Calu3 (cell line): ENCODE measurements at regions not wholly inside any gene's neighbourhood (a gene's known extent, or its start where the extent isn't known, plus 50 kb on each side); places are given as distances from the start of the nearest gene placed in this dataset.
"Not testable (repeated sequence)": the region's sequence is repeated elsewhere in the genome, so short reads cannot be mapped to it uniquely, and the experiment has no call there.

Experiments used
- BruUV-seq: library from RNA; stranded (reverse); fragments of 400-500 nt; replicated peaks from 2 replicates; lab custom pipeline; 2021; lab: Mats Ljungman, UMichigan
- CTCF ChIA-PET: fragments of 300-600 bp; sonication (Branson Sonifier 250); formaldehyde crosslinking; loops from one replicate; lab custom pipeline; 2022; ENCODE audit warnings: antibody characterized with exemption; lab: Charles Lee
- DNase-seq: peaks from one replicate; pipeline ENCODE4 v3.0.0; 2022
- H3K27ac Mint-ChIP-seq: one replicate; pipeline ENCODE4 v1.8.0; 2022; ENCODE audit warnings: mixed read lengths; ENCODE audit not compliant: unreplicated experiment
- H3K27me3 Mint-ChIP-seq: one replicate; pipeline ENCODE4 v1.8.0; 2022; ENCODE audit warnings: mixed read lengths; ENCODE audit not compliant: unreplicated experiment
- H3K36me3 Mint-ChIP-seq: one replicate; pipeline ENCODE4 v1.8.0; 2022; ENCODE audit warnings: mild to moderate bottlenecking, moderate library complexity, mixed read lengths; ENCODE audit not compliant: insufficient read depth, unreplicated experiment
- H3K4me1 Mint-ChIP-seq: one replicate; pipeline ENCODE4 v1.8.0; 2022; ENCODE audit warnings: mild to moderate bottlenecking, low read depth, mixed read lengths; ENCODE audit not compliant: unreplicated experiment
- H3K4me3 Mint-ChIP-seq: one replicate; pipeline ENCODE4 v1.8.0; 2022; ENCODE audit warnings: mild to moderate bottlenecking, low read depth, moderate library complexity, mixed read lengths; ENCODE audit not compliant: unreplicated experiment
- H3K9me3 Mint-ChIP-seq: one replicate; pipeline ENCODE4 v1.8.0; 2022; ENCODE audit warnings: low read depth, mixed read lengths; ENCODE audit not compliant: unreplicated experiment
- CTCF ChIP-seq: fragments of 200-600 bp; IDR thresholded peaks from one replicate; pipeline ENCODE4 v1.8.0; 2022; ENCODE audit warnings: antibody characterized with exemption; ENCODE audit not compliant: unreplicated experiment
- intact Hi-C: fragments of 100-400 bp; cut with micrococcal nuclease; formaldehyde crosslinking; loops from one replicate; pipeline ENCODE4 v1.10.0; 2022; ENCODE audit not compliant: unreplicated experiment

- DNase-seq, H3K36me3 Mint-ChIP-seq, H3K27ac Mint-ChIP-seq, H3K4me1 Mint-ChIP-seq, BruUV-seq, H3K9me3 Mint-ChIP-seq, intact Hi-C loops, CTCF ChIA-PET, H3K4me3 Mint-ChIP-seq: not testable (repeated sequence)
- H3K27me3 Mint-ChIP-seq, result peaks cover 30% of the 10 kb centered on the region
Observed at GRCh38 chr12:116327992-116328391, 50.5 kb upstream of the MED13L start.

GRCh38 chr12:116331876-116332275, 54.4 kb upstream of the MED13L start:
- Mint-ChIP-seq H3K9me3 (no peaks in the 10 kb centered on the region), H3K27me3 (peaks cover 8% of the 10 kb centered on the region), H3K4me3 (no peak overlapping the region), H3K4me1 (no peaks in the 10 kb centered on the region), H3K27ac (no peak overlapping the region), H3K36me3 (no peaks in the 10 kb centered on the region)
- intact Hi-C loops, result no loop called here
- no peak for TF ChIP-seq CTCF
- CTCF ChIA-PET, result no interaction called here
- DNase-seq, result no peak
- no TSS peak for BruUV-seq

- Mint-ChIP-seq H3K9me3 (no peaks in the 10 kb centered on the region), H3K27me3 (peaks cover 8% of the 10 kb centered on the region), H3K4me1 (no peaks in the 10 kb centered on the region), H3K27ac (no peak overlapping the region), H3K4me3 (no peak overlapping the region), H3K36me3 (no peaks in the 10 kb centered on the region)
- CTCF ChIA-PET, result interaction anchor here (0.5 kb wide), 1 partner anchor 176 kb away, joined by 5 read pairs; no protein-coding TSS in a partner anchor
- BruUV-seq, result no TSS peak
- intact Hi-C loops, result no loop called here
- TF ChIP-seq CTCF, result no peak
- no peak for DNase-seq
Observed at GRCh38 chr12:116332705-116333380, 55.4 kb upstream of the MED13L start.

DNA sequence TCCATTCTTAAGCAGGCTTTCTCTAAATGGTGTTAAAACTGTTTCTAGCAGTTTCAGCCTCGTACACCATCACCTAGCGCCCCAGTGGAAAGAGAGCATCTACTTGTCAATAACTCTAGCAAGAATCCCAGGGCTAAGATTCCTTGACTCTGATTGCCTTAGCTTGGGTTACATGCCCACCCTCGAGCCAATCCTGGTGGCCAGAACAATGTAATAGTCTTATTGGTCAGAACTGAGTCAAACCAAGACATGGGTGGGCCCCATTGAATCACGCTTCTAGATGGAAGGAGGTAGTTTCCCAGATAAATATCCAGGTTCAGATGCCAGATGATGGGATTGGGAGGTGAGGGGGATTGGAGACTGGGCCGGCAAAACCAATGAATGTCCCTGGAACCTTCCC, 55.9 kb upstream of the MED13L start:
- no TSS peak for BruUV-seq
- no peak for TF ChIP-seq CTCF
- no peak overlapping the region for H3K27ac Mint-ChIP-seq
- H3K36me3 Mint-ChIP-seq, result no peaks in the 10 kb centered on the region
- no peaks in the 10 kb centered on the region for H3K4me1 Mint-ChIP-seq
- H3K4me3 Mint-ChIP-seq, result no peak overlapping the region
- CTCF ChIA-PET, result no interaction called here
- intact Hi-C loops, result no loop called here
- no peak for DNase-seq
- H3K27me3 Mint-ChIP-seq, result peaks cover 8% of the 10 kb centered on the region
- no peaks in the 10 kb centered on the region for H3K9me3 Mint-ChIP-seq

DNA sequence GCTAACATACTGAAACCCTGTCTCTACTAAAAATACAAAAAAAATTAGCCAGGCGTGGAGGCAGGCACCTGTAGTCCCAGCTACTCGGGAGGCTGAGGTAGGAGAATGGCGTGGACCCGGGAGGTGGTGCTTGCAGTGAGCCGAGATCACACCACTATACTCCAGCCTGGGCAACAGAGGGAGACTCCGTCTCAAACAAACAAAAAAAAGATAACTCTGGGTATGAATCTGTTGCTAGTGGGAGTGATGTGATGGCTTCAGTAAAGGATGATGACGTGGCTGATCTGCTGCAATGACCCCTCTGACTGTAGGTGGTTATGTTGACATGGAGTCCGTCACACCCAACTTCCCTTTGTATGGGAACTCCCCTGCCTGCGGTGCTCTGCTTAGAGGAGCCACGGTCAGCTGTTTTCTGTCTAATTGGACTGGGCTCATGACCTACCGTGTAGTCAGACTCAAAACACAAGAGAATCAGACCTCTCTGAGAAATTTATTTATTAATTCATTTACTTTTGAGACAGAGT, 59.1 kb upstream of the MED13L start:
- TF ChIP-seq CTCF, result no peak
- intact Hi-C loops, result no loop called here
- H3K36me3 Mint-ChIP-seq, result no peaks in the 10 kb centered on the region
- no peak for DNase-seq
- H3K9me3 Mint-ChIP-seq, result no peaks in the 10 kb centered on the region
- H3K27ac Mint-ChIP-seq, result no peak overlapping the region
- no peaks in the 10 kb centered on the region for H3K4me1 Mint-ChIP-seq
- CTCF ChIA-PET, result no interaction called here
- peaks cover 1% of the 10 kb centered on the region for H3K27me3 Mint-ChIP-seq
- no peak overlapping the region for H3K4me3 Mint-ChIP-seq
- BruUV-seq, result no TSS peak
